ENCODE measurements at regions not wholly inside any gene's neighbourhood (a gene's known extent, or its start where the extent isn't known, plus 50 kb on each side); places are given as distances from the start of the nearest gene placed in this dataset.

GRCh38 chr13:47287291-47287751 lies 390.5 kb upstream of the HTR2A start:
- TF ChIP-seq EP300 (conservative IDR thresholded peaks at IDR 0.05; ENCODE audit: poor library complexity, severe bottlenecking) (no peak), CTCF (IDR thresholded peaks at IDR 0.05; ENCODE audit: poor library complexity, severe bottlenecking) (no peak), EZH2 (IDR thresholded peaks at IDR 0.05; ENCODE audit: borderline replicate concordance, insufficient read depth, low read length, poor library complexity, severe bottlenecking) (no peak), SMC3 (conservative IDR thresholded peaks at IDR 0.05; ENCODE audit: poor library complexity) (no peak), REST (IDR thresholded peaks at IDR 0.05; ENCODE audit: borderline replicate concordance) (no peak), MXI1 (conservative IDR thresholded peaks at IDR 0.05; ENCODE audit: poor library complexity, severe bottlenecking) (no peak), TAF1 (IDR thresholded peaks at IDR 0.05; ENCODE audit: low read depth) (no peak)

Data from neural cell (in vitro differentiated cells).